GM19351 (cell line): ENCODE measurements at regions not wholly inside any gene's neighbourhood (a gene's known extent, or its start where the extent isn't known, plus 50 kb on each side); places are given as distances from the start of the nearest gene placed in this dataset.

Experiments used
- ATAC-seq: cut with Tn5 transposase; IDR thresholded peaks from one replicate; pipeline ENCODE4 v1.9.1; 2021; ENCODE audit warnings: mild to moderate bottlenecking, moderate library complexity; ENCODE audit not compliant: unreplicated experiment

DNA sequence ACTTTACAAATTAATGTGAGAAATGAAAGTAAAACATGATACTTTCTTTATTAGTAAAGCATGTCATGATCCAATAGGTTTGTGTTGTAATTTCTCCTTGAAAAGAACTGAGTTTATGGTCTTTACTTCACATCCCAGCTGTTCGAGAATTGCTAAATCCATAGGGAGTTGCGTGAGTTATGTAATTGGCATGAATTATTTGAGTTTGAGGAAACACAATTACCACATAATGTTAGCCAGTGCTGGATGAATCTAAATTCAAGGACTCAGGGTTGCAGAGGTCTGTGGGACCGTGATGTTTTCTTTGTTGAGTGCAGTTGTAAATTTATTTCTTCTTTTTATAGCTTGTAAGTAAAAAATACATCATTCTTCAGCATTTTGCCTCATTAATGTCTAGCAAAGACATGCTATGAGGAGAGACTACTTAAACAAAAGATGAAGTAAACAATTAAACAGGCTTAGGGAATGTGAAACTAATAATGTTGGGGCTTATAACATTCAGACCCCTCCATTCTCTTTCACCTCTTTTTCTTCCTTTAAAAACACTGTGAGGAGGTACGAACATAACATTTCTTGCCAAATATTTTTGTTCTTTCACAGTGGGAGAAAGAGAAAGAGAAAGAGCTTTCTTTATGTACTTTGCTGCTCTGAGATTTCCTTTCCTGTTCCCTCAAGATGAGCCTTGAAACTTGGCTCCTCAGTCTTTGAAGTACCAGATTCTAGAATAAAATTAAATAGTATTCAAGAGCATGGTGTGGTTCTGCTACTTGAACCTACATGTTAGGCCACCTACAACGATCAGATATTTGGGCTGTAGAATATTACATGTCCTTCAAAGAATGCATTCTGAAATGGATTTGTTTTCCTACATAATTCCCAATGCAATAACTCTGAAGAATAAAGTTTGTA, 159.6 kb upstream of the ANK2 start:
- no peak for ATAC-seq

DNA sequence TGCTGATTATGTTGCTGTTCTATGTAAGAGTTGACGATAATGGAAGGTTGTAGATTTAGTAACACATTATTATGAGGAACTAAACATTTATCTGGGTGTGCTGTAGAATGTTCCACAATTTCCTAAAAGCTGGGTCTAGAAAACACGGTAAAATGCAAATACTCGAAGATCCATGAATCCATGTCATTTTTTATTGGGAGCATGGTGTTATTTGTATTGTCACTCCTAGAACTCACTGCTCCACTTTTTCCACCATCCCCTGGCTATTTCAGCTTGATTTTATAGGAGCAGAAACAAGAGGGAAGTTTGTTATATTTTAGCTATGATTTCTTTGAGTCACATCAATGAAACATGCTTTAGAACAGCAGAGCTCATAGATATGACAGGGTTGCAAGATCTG, 155.0 kb upstream of the ANK2 start:
- no peak for ATAC-seq

DNA sequence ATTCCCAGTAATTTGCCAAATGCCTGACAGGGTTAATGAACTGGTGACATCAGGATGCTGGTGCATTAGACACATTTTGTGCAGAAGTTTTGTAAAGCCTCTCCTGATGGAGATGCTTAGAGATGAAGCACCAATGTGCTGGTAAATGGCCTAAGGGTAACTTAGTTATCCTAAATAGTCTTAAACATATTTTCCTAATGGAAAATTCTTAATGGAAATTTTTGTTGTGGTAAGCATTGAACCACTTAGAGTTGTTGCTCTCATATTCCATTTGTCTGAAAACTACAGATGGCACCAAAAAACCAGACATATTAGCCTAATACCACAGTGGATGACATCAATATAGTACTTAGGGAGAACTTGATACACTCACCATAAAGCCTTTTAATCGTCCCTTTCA, 154.5 kb upstream of the ANK2 start:
- ATAC-seq: no peak

DNA sequence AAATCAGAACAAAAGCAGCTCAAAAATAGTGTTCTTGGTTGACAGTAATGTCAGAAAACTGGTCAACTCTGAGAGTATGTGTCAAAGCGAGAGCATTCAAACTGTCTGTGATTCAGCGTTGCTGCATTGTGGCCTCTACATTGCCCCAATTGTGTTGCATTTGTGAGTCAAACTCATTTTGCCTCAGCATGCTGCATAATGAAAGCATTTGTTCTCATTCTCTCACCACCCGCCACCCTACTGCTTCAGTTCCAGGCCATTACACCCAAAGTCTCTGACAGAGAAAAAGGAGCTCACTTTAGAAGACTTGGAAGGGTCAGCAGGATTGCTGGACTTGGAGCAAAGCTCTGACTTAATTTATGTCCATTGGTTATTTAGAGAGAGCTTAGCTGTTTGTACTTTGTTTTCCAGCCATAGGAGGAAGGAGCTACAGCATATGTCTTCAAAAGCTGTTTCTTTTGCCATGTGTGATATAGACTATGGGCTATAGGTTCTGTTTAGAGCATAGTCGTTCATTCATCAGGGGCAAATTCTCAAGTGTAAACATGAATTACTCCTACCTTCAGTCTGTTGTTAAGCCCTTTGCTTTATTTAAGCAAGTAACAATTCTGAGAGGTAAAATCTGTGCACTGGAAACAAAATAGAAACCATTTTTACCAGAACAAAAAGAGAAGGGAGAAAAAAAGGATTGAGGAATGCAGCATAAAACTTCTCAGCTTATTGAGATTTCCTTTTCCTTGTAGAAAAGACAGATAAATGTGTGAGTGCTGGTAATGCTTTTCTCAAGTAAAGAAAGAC, 153.4 kb upstream of the ANK2 start:
- ATAC-seq: peak; percentile 74

DNA sequence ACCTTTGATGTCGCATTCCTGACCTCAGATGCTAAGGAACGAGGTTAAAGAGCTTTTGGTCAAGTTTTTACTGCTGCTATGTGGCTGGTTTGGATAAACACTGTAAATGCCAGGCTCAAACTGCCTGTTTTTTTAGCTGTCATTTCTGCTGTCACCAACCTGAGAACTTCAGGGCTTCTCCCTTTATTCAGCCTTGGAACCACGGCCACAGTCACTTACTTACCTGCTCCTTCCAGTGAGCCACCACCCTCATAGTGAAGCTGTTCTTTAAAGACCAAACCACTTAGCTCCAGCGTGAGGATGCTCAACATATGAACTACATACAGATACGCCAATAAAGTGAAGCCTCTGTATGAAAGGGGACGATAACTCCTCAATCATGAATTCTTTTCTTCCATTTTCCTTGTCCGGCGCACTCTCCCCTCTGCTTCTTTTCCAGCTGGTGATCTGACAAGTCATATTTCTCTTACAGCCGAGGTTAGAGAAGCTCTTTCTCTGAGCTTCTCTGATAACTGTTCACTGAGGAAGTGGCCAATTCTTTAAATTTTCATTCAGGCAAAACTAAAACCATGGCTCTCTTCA, 152.8 kb upstream of the ANK2 start:
- no peak for ATAC-seq

DNA sequence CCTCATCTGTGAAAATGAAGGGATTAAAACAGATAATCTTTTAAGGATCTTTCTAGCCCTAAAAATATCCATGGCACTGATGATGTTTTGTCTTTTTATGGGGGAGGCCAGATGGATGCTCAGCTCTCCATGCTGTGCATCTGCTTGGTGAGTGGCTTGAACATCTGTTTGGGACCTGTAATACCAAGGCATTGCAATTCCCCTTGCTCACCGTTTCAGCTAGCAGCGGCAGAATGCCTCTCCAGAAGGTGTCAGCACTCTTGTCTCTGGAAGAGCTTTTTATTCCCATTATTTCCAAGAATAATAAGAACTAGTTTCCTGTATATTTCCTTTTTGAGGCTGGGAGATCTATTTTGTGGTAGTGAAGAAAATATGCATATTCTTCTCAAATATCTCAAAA, 151.9 kb upstream of the ANK2 start:
- no peak for ATAC-seq

DNA sequence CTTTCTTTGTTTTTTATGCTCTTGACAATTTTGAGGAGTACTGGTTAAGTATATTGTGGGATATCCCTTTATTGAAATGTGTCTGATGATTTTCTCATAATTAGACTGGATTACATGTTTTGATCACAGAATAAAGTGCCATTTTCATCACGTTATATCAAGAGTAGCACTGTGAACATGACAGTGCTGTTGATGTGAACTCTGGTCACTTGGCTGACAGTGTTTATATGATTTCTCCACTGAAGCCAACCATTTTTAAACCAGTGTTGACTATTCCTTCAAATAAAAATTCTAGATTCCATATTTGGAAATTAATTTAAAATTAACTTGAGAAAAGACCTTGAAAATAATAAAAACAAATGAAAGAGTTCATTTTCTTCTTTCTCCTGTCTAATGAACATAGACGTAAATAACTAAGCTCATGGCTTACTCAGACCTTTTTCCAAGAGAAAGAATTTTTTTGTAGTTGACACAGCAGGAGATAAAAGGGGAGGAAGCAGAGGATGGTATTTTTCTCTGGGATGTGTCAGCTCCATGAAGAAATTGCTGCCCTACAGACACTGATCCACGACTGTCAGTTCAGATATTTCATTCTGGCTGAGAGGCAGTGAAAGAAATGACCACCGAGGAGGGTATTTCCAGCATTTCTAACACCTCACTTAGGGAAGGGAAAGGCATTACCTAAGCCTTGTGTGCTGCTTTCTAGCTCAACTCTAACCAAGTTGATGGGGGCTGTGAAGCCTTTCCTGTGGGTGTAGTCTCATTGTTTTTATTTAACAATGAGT, 150.9 kb upstream of the ANK2 start:
- ATAC-seq: peak; percentile 48

DNA sequence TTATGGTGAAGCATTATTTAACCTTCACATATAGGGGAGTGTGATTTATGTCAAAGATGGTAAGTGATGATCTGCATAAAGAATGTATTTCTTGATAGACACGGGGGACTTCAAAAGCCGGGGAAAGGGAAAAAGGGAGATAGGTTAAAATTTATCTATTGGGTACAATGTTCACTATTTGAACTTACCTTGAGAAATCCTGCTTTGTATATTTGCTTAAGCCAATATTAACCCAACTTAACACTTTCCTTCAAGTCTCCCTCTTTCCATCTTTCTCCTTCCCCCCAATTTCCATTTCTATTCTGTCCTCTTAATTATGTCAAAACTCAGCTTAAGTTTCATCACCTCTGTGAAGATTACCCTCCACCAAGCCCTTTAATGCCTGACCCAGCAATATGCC, 149.0 kb upstream of the ANK2 start:
- no peak for ATAC-seq

DNA sequence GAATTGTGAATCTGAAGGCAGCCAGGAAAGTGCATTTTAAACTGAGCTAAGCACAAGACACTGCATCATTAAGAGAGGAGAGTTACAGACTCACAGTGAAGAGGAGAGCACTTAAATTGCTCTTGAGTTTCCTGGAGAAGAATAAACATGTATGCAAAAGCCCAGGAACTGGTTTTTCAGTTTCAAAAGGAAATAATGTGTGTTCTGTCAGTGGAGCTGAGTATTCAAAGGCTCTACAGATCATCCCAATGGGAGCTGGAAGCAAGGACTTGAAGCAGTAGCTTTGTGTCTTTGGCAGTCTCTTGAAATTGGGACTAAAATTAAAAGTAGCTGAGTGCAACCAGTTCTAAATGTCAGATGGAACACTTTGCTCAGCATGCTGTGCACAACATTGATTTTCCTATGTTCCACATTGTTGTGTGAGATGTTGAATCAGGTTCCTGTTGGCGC, 147.5 kb upstream of the ANK2 start:
- ATAC-seq: no peak

DNA sequence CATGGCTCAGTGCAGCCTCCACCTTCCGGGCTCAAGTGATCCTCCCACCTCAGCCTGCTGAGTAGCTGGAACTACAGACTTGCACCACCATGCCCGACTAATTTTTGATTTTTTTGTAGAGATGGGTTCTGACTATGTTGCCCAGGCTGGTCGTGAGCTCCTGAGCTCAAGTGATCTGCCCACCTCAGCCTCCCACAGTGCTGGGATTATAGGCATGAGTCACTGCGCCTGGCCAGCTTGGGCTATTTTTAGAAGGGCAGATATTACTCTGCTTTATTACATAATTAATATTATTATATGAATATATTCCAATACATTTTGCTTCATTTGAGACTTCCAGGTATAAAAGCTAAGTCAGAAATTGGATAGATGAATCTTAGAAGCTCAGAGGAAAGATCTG, 143.7 kb upstream of the ANK2 start:
- ATAC-seq: no peak

DNA sequence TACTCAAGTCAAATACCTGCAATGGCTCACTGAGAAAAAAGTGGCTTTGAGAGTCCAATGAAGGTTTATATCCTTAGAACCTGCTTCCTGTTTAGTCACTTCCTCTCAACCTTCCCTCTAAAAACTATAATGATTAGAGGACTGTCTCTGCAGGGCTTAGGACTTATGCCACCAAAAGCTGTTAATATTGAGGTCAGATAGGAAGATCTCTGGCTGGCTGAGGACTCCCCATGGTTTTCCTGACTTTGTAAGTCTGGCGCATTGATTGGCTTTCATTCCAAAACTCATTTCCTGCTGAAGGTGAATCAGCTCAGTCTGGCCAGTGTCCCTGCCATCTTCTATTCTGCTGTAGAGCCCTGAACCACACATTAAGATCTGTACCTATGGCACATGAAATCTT, 140.9 kb upstream of the ANK2 start:
- no peak for ATAC-seq

DNA sequence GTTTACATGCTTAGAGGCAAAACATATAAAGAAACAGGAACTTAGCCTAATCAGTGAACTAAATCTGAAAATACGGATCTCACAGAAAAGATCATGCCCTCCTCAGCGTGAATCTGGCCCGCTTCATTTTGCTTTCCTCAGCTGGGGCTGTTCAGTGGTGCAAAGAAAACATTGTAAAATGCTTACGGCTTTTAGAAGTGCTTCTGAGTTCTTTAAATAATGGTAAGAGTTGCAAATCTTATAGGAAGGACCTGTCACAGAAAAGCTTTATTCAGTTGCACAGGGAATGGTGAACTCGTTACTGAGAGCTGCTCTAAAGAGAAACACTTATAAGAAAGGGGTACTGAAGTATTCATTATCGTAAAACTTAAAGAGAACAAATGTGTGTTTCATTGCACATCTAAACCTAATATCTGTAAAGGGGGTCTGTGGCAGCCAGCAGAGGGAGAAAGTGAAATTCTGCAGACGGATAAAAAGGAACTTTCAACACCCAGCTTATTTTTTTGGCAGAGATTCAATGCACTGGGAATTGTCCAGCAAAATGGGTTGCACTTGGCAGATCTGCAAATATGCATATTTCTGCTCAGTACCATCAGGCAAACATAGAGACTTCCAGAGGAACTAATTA, 139.2 kb upstream of the ANK2 start:
- peak; percentile 53 for ATAC-seq

DNA sequence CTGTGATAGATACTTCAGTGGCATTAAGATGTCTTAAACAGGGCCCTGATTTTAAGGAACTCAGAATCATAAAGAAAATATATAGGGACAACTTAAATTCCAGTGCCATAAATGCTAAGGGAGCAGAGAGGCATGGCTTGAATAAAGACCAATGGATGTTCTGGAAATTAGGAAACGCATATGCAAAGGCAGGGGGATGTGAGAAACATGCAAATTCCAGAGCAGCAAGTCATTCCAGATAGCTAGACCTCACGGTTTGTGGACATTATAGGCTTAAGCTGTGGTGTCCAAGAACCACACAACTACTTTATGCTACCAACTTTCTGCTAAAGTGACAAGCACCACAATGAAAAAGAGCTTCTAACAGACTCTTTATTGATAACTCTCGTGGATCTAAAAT, 132.6 kb upstream of the ANK2 start:
- no peak for ATAC-seq

DNA sequence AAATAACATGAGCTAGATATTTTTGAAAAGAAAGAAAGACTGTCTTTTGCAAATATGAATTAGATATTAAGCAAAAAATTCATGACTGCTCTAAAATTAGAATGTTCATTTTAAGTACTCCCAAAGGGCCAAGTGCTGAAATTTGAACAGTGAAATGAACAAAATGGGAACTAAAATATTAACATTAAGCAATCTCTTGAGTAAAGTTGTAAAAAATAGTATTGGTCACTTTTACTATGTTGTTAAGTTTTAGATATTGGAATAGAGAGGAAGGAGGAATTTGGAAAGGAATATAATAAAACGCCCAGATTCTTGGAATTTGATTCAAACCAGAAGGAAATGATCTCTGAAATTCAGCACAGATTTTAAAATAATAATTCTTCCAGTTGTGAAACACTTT, 125.9 kb upstream of the ANK2 start:
- no peak for ATAC-seq

DNA sequence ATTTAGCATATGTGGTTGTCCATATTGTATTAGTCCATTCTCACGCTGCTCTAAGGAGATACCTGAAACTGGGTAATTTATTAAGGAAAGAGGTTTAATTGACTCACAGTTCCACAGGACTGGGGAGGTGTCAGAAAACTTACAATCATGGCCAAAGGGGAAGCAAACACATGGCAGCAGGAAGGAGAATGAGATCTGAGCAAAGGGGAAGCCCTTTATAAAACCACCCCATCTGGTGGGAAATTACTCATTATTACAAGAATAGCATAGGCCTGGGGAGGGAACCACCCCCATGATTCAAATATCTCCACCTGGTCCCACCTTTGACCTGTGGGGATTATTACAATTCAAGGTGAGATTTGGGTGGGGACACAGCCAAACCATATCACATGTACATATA, 122.6 kb upstream of the ANK2 start:
- ATAC-seq: no peak

DNA sequence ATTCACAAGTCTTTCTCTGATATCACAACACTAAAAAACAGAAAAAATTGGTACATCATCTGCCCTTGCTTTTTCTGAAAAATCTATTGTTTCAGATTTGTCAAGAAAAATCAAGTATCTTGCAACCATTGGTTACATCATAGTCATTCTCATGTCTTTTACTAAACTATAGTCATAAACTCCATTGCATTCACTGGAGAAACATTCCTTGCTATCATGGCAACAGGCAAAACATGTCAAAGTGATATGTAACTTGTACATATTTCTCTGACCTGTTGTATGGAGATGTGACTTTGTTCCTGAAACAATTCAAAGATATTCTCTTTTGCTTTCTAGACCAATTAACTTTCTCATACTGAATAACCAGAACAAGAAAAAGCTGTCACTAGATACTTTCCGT, 121.9 kb upstream of the ANK2 start:
- no peak for ATAC-seq

DNA sequence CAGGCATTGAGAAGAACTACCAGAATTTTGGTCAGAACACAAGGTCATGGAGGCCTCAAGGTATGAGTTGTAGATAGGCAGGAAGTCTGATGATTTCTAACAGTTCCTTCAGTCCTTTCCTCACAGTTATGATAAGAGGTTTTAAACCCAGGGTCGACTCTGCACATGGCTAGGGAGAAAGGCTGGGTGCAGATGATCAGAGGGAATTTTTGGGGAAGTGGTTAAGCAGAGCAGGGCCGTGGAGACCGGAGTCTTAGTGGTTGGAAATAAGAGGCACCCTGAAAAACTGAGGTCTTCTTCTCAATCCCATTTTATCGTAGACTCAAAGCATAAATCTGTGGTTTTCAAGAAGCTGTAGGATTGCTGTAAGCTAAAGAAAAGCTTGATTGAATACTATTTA, 118.5 kb upstream of the ANK2 start:
- ATAC-seq: no peak

DNA sequence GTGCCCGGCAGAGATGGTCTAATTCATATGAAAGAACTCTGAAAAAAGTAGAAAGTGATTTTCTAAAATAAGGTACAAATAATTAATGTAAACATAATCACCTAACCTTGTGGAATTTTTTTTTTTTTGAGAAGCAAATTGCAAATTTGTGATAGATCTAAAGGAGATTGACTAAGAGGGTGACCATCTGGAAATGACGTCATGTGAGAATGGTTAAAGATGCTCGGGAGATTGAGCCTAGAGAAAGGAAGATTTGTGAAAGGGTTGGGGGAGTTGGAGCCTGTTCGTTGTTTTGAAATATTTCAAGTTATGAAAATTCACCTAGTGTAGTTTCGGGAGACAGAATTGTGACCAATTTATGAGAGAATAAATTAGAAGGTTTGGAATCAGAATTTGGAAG, 115.7 kb upstream of the ANK2 start:
- no peak for ATAC-seq

DNA sequence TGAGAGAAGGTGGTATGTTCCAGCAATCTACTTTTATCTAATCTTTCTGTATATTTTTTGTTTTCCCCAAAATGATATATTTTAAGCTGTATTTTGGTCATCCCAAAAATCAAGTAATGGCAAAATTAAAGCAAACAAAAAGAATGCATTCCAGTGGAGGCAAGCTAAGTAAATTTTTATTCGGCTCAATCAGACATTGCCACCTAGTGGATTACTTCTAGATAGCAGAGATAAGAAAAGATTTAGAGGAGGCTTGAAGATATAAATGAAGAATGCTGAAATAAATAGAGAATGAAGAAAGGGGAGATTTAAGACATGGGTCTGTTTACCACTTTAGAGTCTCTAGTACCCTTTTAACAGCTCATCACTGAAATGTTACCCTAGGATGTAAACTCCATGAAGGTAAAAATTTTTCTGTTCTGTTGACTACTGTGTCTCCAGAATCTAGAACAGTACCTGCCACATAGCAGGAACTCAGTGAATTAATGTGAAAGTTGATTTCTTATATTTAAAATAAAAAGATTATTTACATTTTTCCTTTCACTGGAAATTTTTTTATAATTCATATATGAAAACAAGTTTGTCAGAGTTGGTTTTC, 110.9 kb upstream of the ANK2 start:
- ATAC-seq: peak; percentile 61

DNA sequence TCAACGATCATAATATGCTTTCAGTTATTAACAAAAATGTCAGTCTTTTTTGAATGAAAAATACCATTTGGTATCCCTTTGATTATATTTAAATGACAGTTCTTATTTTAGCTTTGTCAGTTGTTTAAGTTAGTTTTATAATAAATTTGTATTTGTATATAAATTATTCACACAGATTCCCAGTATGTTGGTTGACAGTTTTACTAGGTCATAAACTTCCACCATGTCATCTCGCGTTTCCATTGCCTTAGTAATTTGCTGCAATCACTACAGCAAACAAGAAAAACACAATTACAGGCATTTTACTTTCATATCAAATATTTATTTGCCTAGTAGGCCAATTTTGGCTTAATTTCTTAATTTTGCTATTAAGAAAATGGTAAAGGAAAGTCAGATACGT, 109.6 kb upstream of the ANK2 start:
- ATAC-seq: no peak
